Loucy (cell line): ENCODE measurements at regions not wholly inside any gene's neighbourhood (a gene's known extent, or its start where the extent isn't known, plus 50 kb on each side); places are given as distances from the start of the nearest gene placed in this dataset.
"Not testable (repeated sequence)": the region's sequence is repeated elsewhere in the genome, so short reads cannot be mapped to it uniquely, and the experiment has no call there.

ENCODE experiments used
- H2AFZ ChIP-seq: fragments of 200-600 bp; sonication (generic); 2 replicates; pipeline ENCODE4 v1.6.0; 2016; ENCODE audit warnings: antibody characterized with exemption, mild to moderate bottlenecking, low read length, moderate library complexity
- H3F3A ChIP-seq: fragments of 200-600 bp; 2 replicates; pipeline ENCODE4 v1.6.0; 2016; ENCODE audit warnings: antibody characterized with exemption, low read depth, mild to moderate bottlenecking
- H3K27me3 ChIP-seq: fragments of 200-600 bp; sonication (generic); 2 replicates; pipeline ENCODE4 v1.6.1; 2014; ENCODE audit warnings: low read length, mild to moderate bottlenecking; ENCODE audit not compliant: insufficient read depth, poor library complexity, severe bottlenecking
- H3K36me3 ChIP-seq: fragments of 200-600 bp; sonication (generic); 2 replicates; pipeline ENCODE4 v1.6.1; 2016; ENCODE audit warnings: low read length; ENCODE audit not compliant: insufficient read depth
- H3K4me1 ChIP-seq: fragments of 200-600 bp; sonication (generic); 2 replicates; pipeline ENCODE4 v1.5.1; 2014; ENCODE audit warnings: low read length, mild to moderate bottlenecking; ENCODE audit not compliant: insufficient read depth, poor library complexity, severe bottlenecking
- H3K4me2 ChIP-seq: fragments of 200-600 bp; sonication (generic); 2 replicates; pipeline ENCODE4 v1.6.0; 2014; ENCODE audit warnings: antibody characterized with exemption, low read length, low read depth, mild to moderate bottlenecking; ENCODE audit not compliant: poor library complexity, severe bottlenecking
- H3K4me3 ChIP-seq: fragments of 200-600 bp; sonication (generic); 2 replicates; pipeline ENCODE4 v1.5.1; 2014; ENCODE audit warnings: low read length, mild to moderate bottlenecking, mixed read lengths; ENCODE audit not compliant: poor library complexity, severe bottlenecking
- H3K79me2 ChIP-seq: fragments of 200-600 bp; sonication (generic); 2 replicates; pipeline ENCODE4 v1.6.1; 2014; ENCODE audit warnings: low read length; ENCODE audit not compliant: insufficient read depth
- H3K9ac ChIP-seq: fragments of 200-600 bp; sonication (generic); 2 replicates; pipeline ENCODE4 v1.6.0; 2014; ENCODE audit warnings: mild to moderate bottlenecking, low read depth, low read length, moderate library complexity; ENCODE audit not compliant: poor library complexity, severe bottlenecking
- H3K9me2 ChIP-seq: fragments of 200-600 bp; sonication (generic); replicated peaks from 2 replicates; pipeline ENCODE4 v1.6.1; 2016; ENCODE audit warnings: low read depth, low read length, mixed read lengths
- H3K9me3 ChIP-seq: fragments of 200-600 bp; sonication (generic); 2 replicates; pipeline ENCODE4 v1.6.1; 2014; ENCODE audit warnings: mild to moderate bottlenecking, antibody characterized with exemption, low read length, low read depth; ENCODE audit not compliant: insufficient read depth
- H4K20me1 ChIP-seq: fragments of 200-600 bp; sonication (generic); 2 replicates; pipeline ENCODE4 v1.6.0; 2014; ENCODE audit warnings: antibody characterized with exemption, low read length, mild to moderate bottlenecking; ENCODE audit not compliant: insufficient read depth, poor library complexity, severe bottlenecking
- EZH2phosphoT487 ChIP-seq: fragments of 200-600 bp; IDR thresholded peaks from 2 replicates; pipeline ENCODE4 v1.6.1; 2018; ENCODE audit warnings: antibody characterized with exemption, mild to moderate bottlenecking, moderate library complexity, borderline replicate concordance
- TF ChIP-seq, protein P1 (sequence below): fragments of 200-600 bp; sonication (generic); conservative IDR thresholded peaks from 2 replicates; pipeline ENCODE4 v1.5.1; 2014; ENCODE audit warnings: mild to moderate bottlenecking, antibody characterized with exemption, low read length

DNA sequence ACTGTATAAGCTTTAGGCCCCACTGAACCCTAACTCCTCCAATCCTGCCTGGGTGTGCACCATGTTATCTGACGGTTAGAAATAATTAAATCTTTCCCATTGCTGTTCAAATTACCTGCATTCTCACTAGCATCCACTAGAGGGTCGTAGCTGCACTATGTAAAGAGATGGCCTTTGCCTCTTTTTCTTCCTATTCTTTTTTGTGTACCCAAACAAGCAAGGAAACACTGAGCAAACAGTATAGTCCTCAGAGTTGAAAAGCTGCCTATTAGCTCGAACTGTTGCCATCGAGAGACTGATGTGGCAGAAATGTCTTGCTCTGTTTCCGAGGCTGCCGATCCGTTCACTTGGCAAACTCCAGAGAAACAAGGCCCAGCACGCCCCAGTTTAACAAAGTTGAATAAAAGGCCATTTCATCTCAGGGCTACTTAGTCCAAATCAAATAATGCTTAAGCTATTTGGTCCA lies 163.8 kb upstream of the TRPM3 start:
- H3K27me3 ChIP-seq: no peaks in the 10 kb centered on the region
- H3K4me3 ChIP-seq: no peak overlapping the region
- no peaks in the 10 kb centered on the region for H4K20me1 ChIP-seq
- H3K36me3 ChIP-seq: no peaks in the 10 kb centered on the region
- H3K4me1 ChIP-seq: no peaks in the 10 kb centered on the region
- no peaks in the 10 kb centered on the region for H3K79me2 ChIP-seq
- TF ChIP-seq, protein P1, sequence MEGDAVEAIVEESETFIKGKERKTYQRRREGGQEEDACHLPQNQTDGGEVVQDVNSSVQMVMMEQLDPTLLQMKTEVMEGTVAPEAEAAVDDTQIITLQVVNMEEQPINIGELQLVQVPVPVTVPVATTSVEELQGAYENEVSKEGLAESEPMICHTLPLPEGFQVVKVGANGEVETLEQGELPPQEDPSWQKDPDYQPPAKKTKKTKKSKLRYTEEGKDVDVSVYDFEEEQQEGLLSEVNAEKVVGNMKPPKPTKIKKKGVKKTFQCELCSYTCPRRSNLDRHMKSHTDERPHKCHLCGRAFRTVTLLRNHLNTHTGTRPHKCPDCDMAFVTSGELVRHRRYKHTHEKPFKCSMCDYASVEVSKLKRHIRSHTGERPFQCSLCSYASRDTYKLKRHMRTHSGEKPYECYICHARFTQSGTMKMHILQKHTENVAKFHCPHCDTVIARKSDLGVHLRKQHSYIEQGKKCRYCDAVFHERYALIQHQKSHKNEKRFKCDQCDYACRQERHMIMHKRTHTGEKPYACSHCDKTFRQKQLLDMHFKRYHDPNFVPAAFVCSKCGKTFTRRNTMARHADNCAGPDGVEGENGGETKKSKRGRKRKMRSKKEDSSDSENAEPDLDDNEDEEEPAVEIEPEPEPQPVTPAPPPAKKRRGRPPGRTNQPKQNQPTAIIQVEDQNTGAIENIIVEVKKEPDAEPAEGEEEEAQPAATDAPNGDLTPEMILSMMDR: peak; percentile 92
- no peak for TF ChIP-seq EZH2phosphoT487
- no peaks in the 10 kb centered on the region for H3K9me3 ChIP-seq
- no peak overlapping the region for H3K9ac ChIP-seq
- peak overlapping the region; percentile 85 for H2AFZ ChIP-seq
- H3F3A ChIP-seq: peaks cover 4% of the 10 kb centered on the region; the same call in 1 of the 2 replicates
- H3K4me2 ChIP-seq: no peak overlapping the region
- H3K9me2 ChIP-seq: no peaks in the 10 kb centered on the region

DNA sequence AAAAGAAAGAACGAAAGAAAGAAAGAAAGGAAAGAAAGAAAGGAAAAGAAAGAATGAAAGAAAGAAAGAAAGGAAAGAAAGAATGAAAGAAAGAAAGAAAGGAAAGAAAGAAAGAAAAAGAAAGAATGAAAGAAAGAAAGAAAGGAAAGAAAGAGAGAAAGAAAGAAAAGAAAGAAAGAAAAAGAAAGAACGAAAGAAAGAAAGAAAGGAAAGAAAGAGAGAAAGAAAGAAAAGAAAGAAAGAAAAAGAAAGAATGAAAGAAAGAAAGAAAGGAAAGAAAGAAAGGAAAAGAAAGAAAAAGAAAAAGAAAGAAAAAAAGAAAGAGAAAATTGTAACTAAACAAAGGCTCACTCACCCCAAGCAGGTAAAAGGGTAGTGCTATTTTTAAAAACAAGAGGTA lies 160.7 kb upstream of the TRPM3 start:
- not testable (repeated sequence) for H3K9me2 ChIP-seq, H3K9me3 ChIP-seq, H3K27me3 ChIP-seq, H3K9ac ChIP-seq, H3K4me1 ChIP-seq, H4K20me1 ChIP-seq, H3K4me3 ChIP-seq, H3K36me3 ChIP-seq, H3F3A ChIP-seq, H3K79me2 ChIP-seq, H3K4me2 ChIP-seq
- H2AFZ ChIP-seq: 0 out of 2 replicates have a peak overlapping the region, but pooled peaks have one; percentile 41

DNA sequence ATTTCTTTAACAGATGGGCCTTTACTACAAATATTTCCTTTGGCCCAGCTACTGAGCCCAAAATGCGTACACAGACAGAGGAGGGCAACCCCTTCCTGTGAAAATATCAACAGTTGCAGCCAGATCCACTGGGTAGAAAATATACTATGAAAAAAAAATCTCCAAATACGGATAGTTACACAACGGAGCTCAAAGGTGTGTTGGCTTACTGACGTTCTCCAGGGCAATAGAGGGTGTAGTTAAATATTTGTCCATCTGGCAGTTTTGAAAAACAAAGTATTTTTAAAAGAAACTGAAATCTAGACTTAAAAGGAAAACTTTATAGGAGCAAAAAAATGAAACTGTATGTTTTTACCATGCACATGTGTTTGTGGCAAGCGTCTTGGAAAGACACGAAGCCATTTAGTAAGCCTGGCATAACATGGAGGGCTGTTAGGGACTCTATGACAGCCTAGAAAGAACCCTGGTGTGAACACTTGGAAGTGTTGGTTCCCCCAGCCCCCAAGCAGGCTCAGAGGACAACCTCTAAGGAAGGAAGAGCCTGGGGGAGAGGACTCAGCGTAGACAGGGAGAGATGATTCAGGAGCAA lies 157.8 kb upstream of the TRPM3 start:
- no peaks in the 10 kb centered on the region for H3K27me3 ChIP-seq
- no peaks in the 10 kb centered on the region for H3K9me2 ChIP-seq
- H3K36me3 ChIP-seq: no peaks in the 10 kb centered on the region
- H3K4me3 ChIP-seq: no peak overlapping the region
- no peaks in the 10 kb centered on the region for H3K79me2 ChIP-seq
- H3K4me2 ChIP-seq: no peak overlapping the region
- H3K9ac ChIP-seq: no peak overlapping the region
- no peaks in the 10 kb centered on the region for H4K20me1 ChIP-seq
- H3F3A ChIP-seq: peaks cover 4% of the 10 kb centered on the region; the same call in 1 of the 2 replicates
- H2AFZ ChIP-seq: no peak overlapping the region
- TF ChIP-seq, protein P1: no peak
- TF ChIP-seq EZH2phosphoT487: no peak
- H3K4me1 ChIP-seq: peaks cover 10% of the 10 kb centered on the region
- H3K9me3 ChIP-seq: no peaks in the 10 kb centered on the region

DNA sequence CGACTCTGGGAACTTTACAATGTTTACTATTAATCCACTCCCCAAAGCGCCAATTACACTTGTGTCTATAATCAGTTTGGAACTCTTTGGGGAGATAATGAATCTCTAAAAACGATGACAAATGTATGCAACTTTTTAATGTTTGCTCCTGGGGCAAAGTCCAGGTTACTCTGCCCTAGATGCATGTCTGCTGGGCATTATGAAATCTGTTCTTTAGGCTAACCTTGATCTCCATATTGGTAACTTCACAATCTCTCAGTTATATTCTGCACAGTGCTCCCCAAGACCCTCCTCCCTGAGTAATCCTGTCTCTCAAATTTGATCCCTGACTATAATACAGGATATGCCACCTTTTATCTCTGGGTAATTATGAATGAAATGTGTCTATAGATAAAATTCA lies 152.2 kb upstream of the TRPM3 start:
- H3K4me3 ChIP-seq: no peak overlapping the region
- no peaks in the 10 kb centered on the region for H3K9me2 ChIP-seq
- no peaks in the 10 kb centered on the region for H3F3A ChIP-seq
- H4K20me1 ChIP-seq: no peaks in the 10 kb centered on the region
- H2AFZ ChIP-seq: peak overlapping the region; percentile 29
- TF ChIP-seq, protein P1: no peak
- no peak for TF ChIP-seq EZH2phosphoT487
- H3K4me1 ChIP-seq: peaks cover 23% of the 10 kb centered on the region
- H3K9ac ChIP-seq: peak overlapping the region; percentile 31
- H3K36me3 ChIP-seq: no peaks in the 10 kb centered on the region
- no peaks in the 10 kb centered on the region for H3K79me2 ChIP-seq
- no peaks in the 10 kb centered on the region for H3K27me3 ChIP-seq
- peak overlapping the region; percentile 55 for H3K4me2 ChIP-seq
- H3K9me3 ChIP-seq: no peaks in the 10 kb centered on the region
